ENCODE measurements at regions not wholly inside any gene's neighbourhood (a gene's known extent, or its start where the extent isn't known, plus 50 kb on each side); places are given as distances from the start of the nearest gene placed in this dataset.

DNA sequence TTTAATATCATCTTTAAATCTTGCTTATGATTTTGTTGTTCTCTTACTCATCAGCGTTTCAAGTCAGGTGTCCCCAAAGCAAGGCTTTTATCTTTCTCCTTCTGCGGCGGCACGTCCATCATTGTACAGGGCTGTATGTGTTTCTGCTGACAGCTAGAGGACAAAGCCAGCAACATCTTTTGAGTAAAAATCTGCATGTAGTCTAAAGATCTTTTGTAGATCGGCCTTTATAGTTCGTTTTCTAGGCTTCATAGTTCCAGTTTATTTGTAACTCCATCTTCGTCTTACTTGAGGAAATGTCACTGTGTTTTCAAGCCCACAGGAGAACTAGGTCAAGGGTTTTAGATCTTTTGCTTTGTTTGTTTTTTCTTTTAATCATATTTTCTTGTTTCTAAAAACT, 211.4 kb upstream of the TOPAZ1 start:
- no peak overlapping the region for H3K27ac ChIP-seq
- TF ChIP-seq, protein P1, sequence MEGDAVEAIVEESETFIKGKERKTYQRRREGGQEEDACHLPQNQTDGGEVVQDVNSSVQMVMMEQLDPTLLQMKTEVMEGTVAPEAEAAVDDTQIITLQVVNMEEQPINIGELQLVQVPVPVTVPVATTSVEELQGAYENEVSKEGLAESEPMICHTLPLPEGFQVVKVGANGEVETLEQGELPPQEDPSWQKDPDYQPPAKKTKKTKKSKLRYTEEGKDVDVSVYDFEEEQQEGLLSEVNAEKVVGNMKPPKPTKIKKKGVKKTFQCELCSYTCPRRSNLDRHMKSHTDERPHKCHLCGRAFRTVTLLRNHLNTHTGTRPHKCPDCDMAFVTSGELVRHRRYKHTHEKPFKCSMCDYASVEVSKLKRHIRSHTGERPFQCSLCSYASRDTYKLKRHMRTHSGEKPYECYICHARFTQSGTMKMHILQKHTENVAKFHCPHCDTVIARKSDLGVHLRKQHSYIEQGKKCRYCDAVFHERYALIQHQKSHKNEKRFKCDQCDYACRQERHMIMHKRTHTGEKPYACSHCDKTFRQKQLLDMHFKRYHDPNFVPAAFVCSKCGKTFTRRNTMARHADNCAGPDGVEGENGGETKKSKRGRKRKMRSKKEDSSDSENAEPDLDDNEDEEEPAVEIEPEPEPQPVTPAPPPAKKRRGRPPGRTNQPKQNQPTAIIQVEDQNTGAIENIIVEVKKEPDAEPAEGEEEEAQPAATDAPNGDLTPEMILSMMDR (conservative IDR thresholded peaks at IDR 0.05; ENCODE audit: low read depth) = no peak
- CTCF ChIA-PET = no interaction called here
- no peak for DNase-seq (ENCODE audit: low spot score)
- POLR2A ChIA-PET (ENCODE audit: low non-redundant PET) = no interaction called here

DNA sequence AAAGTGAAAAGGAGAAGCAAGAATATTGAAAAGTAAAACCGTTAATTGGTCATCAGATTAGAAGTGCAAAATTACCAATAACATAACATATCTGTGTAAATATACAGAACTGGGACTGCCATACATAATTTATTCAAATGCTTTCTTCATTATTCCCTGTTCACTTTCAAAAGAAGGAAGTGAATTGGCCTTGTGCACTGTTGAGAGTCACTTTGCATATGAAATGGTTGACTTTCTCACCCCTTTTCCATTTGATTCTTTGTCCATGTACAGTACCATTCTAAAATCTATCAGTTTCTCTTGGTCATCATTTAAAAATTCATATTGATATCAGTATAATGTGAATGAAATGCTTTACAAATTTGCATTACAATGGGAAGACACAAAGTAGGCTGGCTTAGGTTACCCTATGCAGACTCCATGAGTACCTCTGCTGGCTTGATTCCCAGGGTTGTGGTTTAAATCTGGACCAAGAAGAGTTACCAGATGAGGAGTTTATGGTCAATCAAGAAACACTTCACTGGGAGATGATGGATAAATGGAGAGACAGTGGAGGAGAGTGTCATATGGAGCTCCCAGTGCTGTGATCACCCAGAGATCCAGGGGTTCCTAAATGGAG, 210.9 kb upstream of the TOPAZ1 start:
- H3K27ac ChIP-seq = no peak overlapping the region
- TF ChIP-seq, protein P1 (conservative IDR thresholded peaks at IDR 0.05; ENCODE audit: low read depth) = no peak
- ChIA-PET CTCF (interaction anchor here (0.7 kb wide), 1 partner anchor 261 kb away, joined by 3 read pairs; no protein-coding TSS in a partner anchor), POLR2A (ENCODE audit: low non-redundant PET) (no interaction called here)
- DNase-seq (ENCODE audit: low spot score) = no peak

DNA sequence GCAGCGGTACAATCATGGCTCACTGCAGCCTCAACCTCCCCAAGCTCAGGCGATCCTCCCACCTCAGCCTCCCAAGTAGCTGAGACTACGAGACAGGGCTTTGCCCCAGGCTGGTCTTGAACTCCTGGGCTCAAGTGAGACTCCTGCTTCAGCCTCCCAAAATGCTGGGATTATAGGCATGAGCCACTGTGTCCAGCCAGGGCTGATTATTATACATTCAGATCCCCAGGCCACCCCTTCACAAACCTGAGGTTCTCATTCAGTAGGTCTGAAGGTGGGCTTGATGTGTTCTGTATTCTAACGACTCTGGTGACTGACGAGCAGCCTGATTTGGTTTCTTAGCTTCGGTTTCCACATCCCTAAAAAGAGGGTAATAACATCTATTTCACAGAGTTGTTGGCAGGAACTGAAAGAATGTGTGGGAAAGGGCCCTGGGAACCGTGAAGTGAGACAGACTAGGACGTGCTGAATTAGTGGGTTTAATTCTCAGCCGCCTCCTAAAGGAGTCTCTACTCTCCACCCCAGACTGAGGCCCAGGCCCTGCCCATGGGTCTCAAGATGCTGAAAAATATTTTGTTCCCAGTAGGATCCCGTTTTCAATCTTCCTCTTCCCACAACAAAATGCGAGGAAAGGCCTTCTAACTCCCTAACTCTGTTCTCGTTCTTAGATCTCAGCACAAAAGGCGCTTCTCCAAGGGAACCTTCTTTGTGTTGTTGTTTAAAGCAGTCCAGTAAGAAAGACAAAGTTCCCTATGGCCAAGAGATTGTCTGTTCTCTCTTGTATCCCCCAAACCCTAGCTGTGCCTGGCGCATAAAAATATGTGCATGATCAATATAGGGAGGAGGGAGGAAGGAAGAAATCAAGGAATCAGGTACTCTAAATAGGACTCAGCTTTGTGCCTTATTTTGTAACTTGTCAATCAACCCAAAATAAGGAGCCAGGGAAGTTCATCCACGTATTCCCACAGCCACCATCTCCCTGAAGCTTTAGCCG, 210.0 kb upstream of the TOPAZ1 start:
- ChIA-PET POLR2A (ENCODE audit: low non-redundant PET) (no interaction called here), CTCF (interaction anchor here (0.7 kb wide), 1 partner anchor 262 kb away, joined by 3 read pairs; no protein-coding TSS in a partner anchor)

DNA sequence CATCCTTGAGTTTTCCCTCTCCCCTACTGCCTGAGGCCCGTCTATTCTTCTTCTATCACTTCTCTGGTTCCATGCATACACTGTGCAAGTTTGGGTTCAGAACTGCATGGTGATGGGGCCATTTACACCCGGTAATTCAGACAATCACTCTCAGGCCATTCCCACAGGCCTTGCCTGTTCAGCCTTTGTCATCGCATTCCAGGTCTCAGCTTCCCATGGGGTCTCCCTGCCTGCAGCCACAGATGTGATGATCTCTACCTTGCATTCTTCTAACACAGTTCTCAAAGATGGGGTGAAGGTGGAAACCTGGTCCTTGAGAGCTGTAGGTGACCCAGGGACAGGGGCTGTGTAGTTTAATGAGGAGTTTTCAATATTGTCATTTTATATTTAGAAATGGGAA, 209.2 kb upstream of the TOPAZ1 start:
- TF ChIP-seq, protein P1 (conservative IDR thresholded peaks at IDR 0.05; ENCODE audit: low read depth) = no peak
- CTCF ChIA-PET = no interaction called here
- DNase-seq (ENCODE audit: low spot score) = no peak
- POLR2A ChIA-PET (ENCODE audit: low non-redundant PET) = no interaction called here
- no peak overlapping the region for H3K27ac ChIP-seq

More for the DNA sequence above, 210.0 kb upstream of the TOPAZ1 start:
- no peak for DNase-seq (ENCODE audit: low spot score)
- TF ChIP-seq, protein P1 (conservative IDR thresholded peaks at IDR 0.05; ENCODE audit: low read depth) = no peak
- no peak overlapping the region for H3K27ac ChIP-seq

DNA sequence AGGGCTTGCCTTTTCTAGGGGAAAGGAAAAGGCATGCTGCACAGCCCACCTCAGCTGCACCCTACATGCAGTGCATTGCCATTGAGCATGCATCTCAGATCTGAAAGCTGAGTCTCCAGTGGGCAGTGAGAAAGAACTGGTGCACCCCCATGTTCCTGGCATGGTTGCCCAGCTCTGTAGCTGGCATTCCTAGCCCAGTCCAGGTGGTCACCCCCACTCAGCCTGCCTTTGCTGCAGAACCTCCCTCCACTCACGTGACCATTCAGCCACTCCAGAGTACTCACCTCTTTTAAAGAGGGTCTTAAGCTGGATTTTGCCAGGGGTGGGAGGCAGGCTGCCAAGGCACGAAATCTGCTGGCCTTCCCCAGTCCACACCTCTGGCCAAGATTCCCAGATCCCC, 208.6 kb upstream of the TOPAZ1 start:
- ChIA-PET CTCF (no interaction called here), POLR2A (ENCODE audit: low non-redundant PET) (no interaction called here)
- DNase-seq (ENCODE audit: low spot score) = no peak
- H3K27ac ChIP-seq = no peak overlapping the region
- TF ChIP-seq, protein P1 (conservative IDR thresholded peaks at IDR 0.05; ENCODE audit: low read depth) = no peak

DNA sequence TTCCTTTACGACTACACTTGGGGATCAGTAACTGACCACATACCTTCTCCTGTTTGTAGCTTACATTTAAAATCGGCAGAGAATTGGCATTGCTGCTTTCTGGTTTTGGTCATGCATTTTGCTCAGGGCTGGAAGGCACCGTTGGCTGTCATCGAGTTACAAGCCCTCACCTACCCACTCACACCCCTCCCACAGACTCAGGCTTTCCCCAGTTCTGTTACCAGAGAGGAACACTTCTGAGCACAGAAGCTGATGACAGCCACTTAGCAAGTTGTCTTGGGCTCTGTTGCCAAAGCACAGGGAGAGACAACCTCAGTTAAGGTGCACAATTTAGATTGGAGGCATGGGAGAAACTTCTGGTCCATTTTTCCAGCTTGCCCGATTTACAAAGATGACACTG, 204.8 kb upstream of the TOPAZ1 start:
- ChIA-PET POLR2A (ENCODE audit: low non-redundant PET) (no interaction called here), CTCF (interaction anchor here (0.6 kb wide), 1 partner anchor 935 kb away, joined by 3 read pairs; no protein-coding TSS in a partner anchor)
- no peak overlapping the region for H3K27ac ChIP-seq
- no peak for DNase-seq (ENCODE audit: low spot score)
- TF ChIP-seq, protein P1 (conservative IDR thresholded peaks at IDR 0.05; ENCODE audit: low read depth) = no peak

All from RWPE1 (cell line).